OCI-LY7 (cell line): ENCODE measurements at regions not wholly inside any gene's neighbourhood (a gene's known extent, or its start where the extent isn't known, plus 50 kb on each side); places are given as distances from the start of the nearest gene placed in this dataset.

Experiments used
- BruUV-seq: library from RNA; stranded (reverse); fragments of 400-500 nt; replicated peaks from 2 replicates; lab custom pipeline; 2021; lab: Mats Ljungman, UMichigan
- CTCF ChIA-PET: fragments of 300-600 bp; sonication (Branson Sonifier 250); formaldehyde crosslinking; loops from one replicate; lab custom pipeline; 2022; ENCODE audit warnings: antibody characterized with exemption; ENCODE audit not compliant: unreplicated experiment; lab: Charles Lee
- POLR2A ChIA-PET: fragments of 300-600 bp; sonication (Branson Sonifier 250); formaldehyde crosslinking; loops from one replicate; lab custom pipeline; 2022; ENCODE audit warnings: antibody characterized with exemption; lab: Charles Lee
- DNase-seq: peaks from one replicate; pipeline ENCODE4 v3.0.0-alpha.2; 2015; ENCODE audit warnings: low spot score
- H2AFZ ChIP-seq: fragments of 200-600 bp; sonication (generic), shearing (Covaris generic); 2 replicates; pipeline ENCODE4 v1.6.1; 2014; ENCODE audit warnings: mild to moderate bottlenecking, antibody characterized with exemption, low read length, moderate library complexity
- H3K27ac ChIP-seq: fragments of 200-600 bp; sonication (generic); 2 replicates; pipeline ENCODE4 v1.5.1; 2014; ENCODE audit warnings: mixed run types, low read depth, mild to moderate bottlenecking, moderate library complexity, low read length, inconsistent platforms; ENCODE audit not compliant: poor library complexity, severe bottlenecking
- H3K36me3 ChIP-seq: fragments of 200-600 bp; sonication (generic); 2 replicates; pipeline ENCODE4 v1.6.1; 2014; ENCODE audit warnings: mild to moderate bottlenecking, antibody characterized with exemption, low read length, moderate library complexity, mixed read lengths; ENCODE audit not compliant: insufficient read depth
- H3K4me1 ChIP-seq: fragments of 200-600 bp; sonication (generic); 2 replicates; pipeline ENCODE4 v1.5.1; 2014; ENCODE audit warnings: mild to moderate bottlenecking, low read length; ENCODE audit not compliant: insufficient read depth, poor library complexity, severe bottlenecking
- H3K4me2 ChIP-seq: fragments of 200-600 bp; sonication (generic); 2 replicates; pipeline ENCODE4 v1.6.1; 2014; ENCODE audit warnings: mild to moderate bottlenecking, low read length
- H3K4me3 ChIP-seq: fragments of 200-600 bp; sonication (generic); 2 replicates; pipeline ENCODE4 v1.5.1; 2014; ENCODE audit warnings: mild to moderate bottlenecking, low read depth, low read length; ENCODE audit not compliant: poor library complexity, severe bottlenecking
- H3K79me2 ChIP-seq: fragments of 200-600 bp; sonication (generic); 2 replicates; pipeline ENCODE4 v1.6.1; 2016; ENCODE audit warnings: low read depth, mild to moderate bottlenecking, low read length, moderate library complexity, mixed read lengths; ENCODE audit not compliant: insufficient read depth
- H3K9me2 ChIP-seq: fragments of 200-600 bp; sonication (generic); 2 replicates; pipeline ENCODE4 v1.6.1; 2016; ENCODE audit warnings: mild to moderate bottlenecking, low read length, mixed read lengths; ENCODE audit not compliant: insufficient read depth
- H3K9me3 ChIP-seq: fragments of 200-600 bp; sonication (generic); 2 replicates; pipeline ENCODE4 v1.6.1; 2014; ENCODE audit warnings: mild to moderate bottlenecking, mixed run types, low read length, mixed read lengths
- H4K20me1 ChIP-seq: fragments of 200-600 bp; sonication (generic); 2 replicates; pipeline ENCODE4 v1.6.1; 2014; ENCODE audit warnings: mild to moderate bottlenecking, antibody characterized with exemption, low read length, moderate library complexity, mixed read lengths; ENCODE audit not compliant: insufficient read depth
- EZH2phosphoT487 ChIP-seq: fragments of 200-600 bp; sonication (generic); IDR thresholded peaks from 2 replicates; pipeline ENCODE4 v1.6.1; 2018; ENCODE audit warnings: low read depth, borderline replicate concordance, mild to moderate bottlenecking, mixed run types, antibody characterized with exemption, low read length, moderate library complexity, mixed read lengths
- intact Hi-C: fragments of 100-400 bp; cut with micrococcal nuclease; formaldehyde crosslinking; loops from one replicate; pipeline ENCODE4 v1.10.0; 2022; ENCODE audit not compliant: unreplicated experiment
- TF ChIP-seq, protein P1 (sequence below): fragments of 200-600 bp; sonication (generic); conservative IDR thresholded peaks from 2 replicates; pipeline ENCODE4 v1.5.1; 2014; ENCODE audit warnings: mild to moderate bottlenecking, antibody characterized with exemption, low read length, moderate library complexity, mixed read lengths

DNA sequence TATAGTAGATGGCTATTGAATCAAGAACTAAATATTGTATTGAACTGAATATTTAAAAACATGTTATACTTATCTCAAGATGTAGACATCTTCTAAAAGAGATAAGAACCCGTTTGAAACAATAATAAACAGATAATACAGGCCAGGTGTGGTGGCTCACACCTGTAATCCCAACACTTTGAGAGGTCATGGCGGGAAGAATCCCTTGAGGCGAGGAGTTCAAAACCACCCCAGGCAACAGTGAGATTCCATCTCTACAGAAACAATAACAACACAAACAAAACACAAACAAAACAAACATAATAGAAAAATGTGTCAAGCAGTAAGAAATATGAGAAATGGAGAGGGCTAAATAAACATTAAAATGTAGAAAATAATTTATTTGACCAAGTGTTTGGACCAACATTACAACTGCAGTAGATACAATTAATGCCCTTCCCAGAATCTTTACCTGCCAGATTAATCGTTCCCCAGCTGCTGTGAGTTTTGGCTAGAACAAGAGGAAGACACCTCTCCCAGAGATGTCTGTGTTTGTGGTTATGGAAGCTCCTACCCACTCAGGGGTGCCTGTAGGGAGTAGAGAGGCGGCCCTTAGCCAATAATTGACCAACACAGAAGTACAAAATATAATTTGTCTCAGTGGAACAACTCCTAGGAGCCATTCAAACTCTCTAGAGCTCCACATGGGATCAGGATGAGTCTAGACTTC is 111.9 kb upstream of the AGTR1 start:
- intact Hi-C loops = no loop called here
- Histone ChIP-seq H2AFZ (no peak overlapping the region), H3K36me3 (no peaks in the 10 kb centered on the region), H4K20me1 (no peaks in the 10 kb centered on the region), H3K9me3 (no peaks in the 10 kb centered on the region), H3K4me1 (no peaks in the 10 kb centered on the region), H3K4me3 (no peak overlapping the region), H3K27ac (no peak overlapping the region), H3K79me2 (no peaks in the 10 kb centered on the region), H3K4me2 (no peak overlapping the region), H3K9me2 (no peaks in the 10 kb centered on the region; the same call in 1 of the 2 replicates)
- DNase-seq = no peak
- TF ChIP-seq EZH2phosphoT487 = no peak
- TF ChIP-seq, protein P1, sequence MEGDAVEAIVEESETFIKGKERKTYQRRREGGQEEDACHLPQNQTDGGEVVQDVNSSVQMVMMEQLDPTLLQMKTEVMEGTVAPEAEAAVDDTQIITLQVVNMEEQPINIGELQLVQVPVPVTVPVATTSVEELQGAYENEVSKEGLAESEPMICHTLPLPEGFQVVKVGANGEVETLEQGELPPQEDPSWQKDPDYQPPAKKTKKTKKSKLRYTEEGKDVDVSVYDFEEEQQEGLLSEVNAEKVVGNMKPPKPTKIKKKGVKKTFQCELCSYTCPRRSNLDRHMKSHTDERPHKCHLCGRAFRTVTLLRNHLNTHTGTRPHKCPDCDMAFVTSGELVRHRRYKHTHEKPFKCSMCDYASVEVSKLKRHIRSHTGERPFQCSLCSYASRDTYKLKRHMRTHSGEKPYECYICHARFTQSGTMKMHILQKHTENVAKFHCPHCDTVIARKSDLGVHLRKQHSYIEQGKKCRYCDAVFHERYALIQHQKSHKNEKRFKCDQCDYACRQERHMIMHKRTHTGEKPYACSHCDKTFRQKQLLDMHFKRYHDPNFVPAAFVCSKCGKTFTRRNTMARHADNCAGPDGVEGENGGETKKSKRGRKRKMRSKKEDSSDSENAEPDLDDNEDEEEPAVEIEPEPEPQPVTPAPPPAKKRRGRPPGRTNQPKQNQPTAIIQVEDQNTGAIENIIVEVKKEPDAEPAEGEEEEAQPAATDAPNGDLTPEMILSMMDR = no peak
- ChIA-PET POLR2A (interaction anchor here (0.6 to 0.7 kb wide), 2 partner anchors 12 to 14 kb away, joined by 3 to 4 read pairs; no protein-coding TSS in a partner anchor), CTCF (no interaction called here)
- BruUV-seq = no TSS peak

DNA sequence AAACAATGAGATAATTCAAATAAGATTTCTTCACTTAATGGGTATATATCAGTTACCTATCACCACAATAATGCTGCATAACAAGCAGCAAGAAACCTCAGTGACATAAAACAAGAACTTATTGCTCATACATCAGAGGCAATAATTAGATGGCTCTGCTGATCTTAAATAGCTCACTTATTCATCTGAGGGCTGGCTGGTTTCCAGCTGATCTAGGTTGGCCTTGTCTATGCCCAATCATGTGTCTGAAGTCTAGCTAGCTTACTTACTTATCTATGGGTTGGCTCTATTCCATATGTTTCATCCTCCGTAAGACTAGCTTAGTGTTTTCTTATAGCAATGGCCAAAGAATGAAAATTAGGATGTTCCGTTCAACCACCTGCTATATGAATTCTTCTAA is 109.4 kb upstream of the AGTR1 start:
- Histone ChIP-seq H3K4me1 (no peaks in the 10 kb centered on the region), H3K9me2 (no peaks in the 10 kb centered on the region; the same call in 1 of the 2 replicates), H3K4me2 (no peak overlapping the region), H4K20me1 (no peaks in the 10 kb centered on the region), H3K79me2 (no peaks in the 10 kb centered on the region), H2AFZ (no peak overlapping the region), H3K27ac (no peak overlapping the region), H3K36me3 (no peaks in the 10 kb centered on the region), H3K9me3 (no peaks in the 10 kb centered on the region), H3K4me3 (no peak overlapping the region)
- BruUV-seq = no TSS peak
- CTCF ChIA-PET = no interaction called here
- TF ChIP-seq EZH2phosphoT487 = no peak
- TF ChIP-seq, protein P1 = no peak
- intact Hi-C loops = no loop called here
- DNase-seq = no peak
- POLR2A ChIA-PET = no interaction called here

DNA sequence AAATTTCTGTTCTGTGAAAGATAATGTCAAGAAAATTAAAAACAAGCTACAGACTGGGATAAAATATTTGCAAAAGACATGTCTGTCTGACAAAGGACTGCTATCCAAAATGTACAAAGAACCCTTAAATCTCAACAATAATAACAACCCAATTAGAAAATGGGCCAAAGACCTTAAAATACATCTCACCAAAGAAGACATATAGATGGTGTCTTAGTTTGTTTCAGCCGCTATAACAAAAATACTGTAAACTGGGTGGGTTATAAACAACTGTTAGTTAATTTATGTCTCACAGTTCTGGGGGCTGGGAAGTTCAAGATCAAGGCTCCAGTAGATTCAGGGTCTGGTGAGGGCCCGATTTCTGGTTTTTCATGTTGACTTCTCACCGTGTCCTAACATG is 106.2 kb upstream of the AGTR1 start:
- H3K79me2 ChIP-seq = no peaks in the 10 kb centered on the region
- no peaks in the 10 kb centered on the region for H3K9me3 ChIP-seq
- no peaks in the 10 kb centered on the region for H3K36me3 ChIP-seq
- H4K20me1 ChIP-seq = no peaks in the 10 kb centered on the region
- no peak overlapping the region for H2AFZ ChIP-seq
- POLR2A ChIA-PET = no interaction called here
- no peaks in the 10 kb centered on the region; the same call in 1 of the 2 replicates for H3K9me2 ChIP-seq
- TF ChIP-seq, protein P1 = no peak
- TF ChIP-seq EZH2phosphoT487 = no peak
- H3K4me3 ChIP-seq = no peak overlapping the region
- no peak overlapping the region for H3K4me2 ChIP-seq
- no peak for DNase-seq
- intact Hi-C loops = no loop called here
- no peaks in the 10 kb centered on the region for H3K4me1 ChIP-seq
- BruUV-seq = no TSS peak
- CTCF ChIA-PET = no interaction called here
- H3K27ac ChIP-seq = no peak overlapping the region
